ENCODE measurements at regions not wholly inside any gene's neighbourhood (a gene's known extent, or its start where the extent isn't known, plus 50 kb on each side); places are given as distances from the start of the nearest gene placed in this dataset.

GRCh38 chr6:133623621-133624020 is 265.3 kb upstream of the TCF21 start:
- TF ChIP-seq CTCF (IDR thresholded peaks at IDR 0.05; ENCODE audit: low read depth, low read length, missing input control) (no peak), ZBTB33 (IDR thresholded peaks at IDR 0.05) (no peak), GABPA (IDR thresholded peaks at IDR 0.05 in 1 of 2, conservative IDR thresholded peaks at IDR 0.05 in 1 of 2) (no peak), ATF3 (IDR thresholded peaks at IDR 0.05) (no peak), HNF4A (conservative IDR thresholded peaks at IDR 0.05) (no peak), TAF1 (conservative IDR thresholded peaks at IDR 0.05) (no peak), MAX (IDR thresholded peaks at IDR 0.05) (no peak), EGR1 (IDR thresholded peaks at IDR 0.05; ENCODE audit: low read depth in 2 of 2) (no peak), YY1 (IDR thresholded peaks at IDR 0.05) (no peak), SP1 (IDR thresholded peaks at IDR 0.05) (no peak)
